Keratinocyte (primary cell): ENCODE measurements at regions not wholly inside any gene's neighbourhood (a gene's known extent, or its start where the extent isn't known, plus 50 kb on each side); places are given as distances from the start of the nearest gene placed in this dataset.

ENCODE experiments used
- DNase-seq: peaks from one replicate; pipeline ENCODE4 v3.0.0-alpha.2; 2011; ENCODE audit warnings: low read depth, missing footprints, low spot score
- FAIRE-seq: peaks from 2 replicates; lab custom pipeline; 2011; peaks lifted over from hg19 to GRCh38; lab: Jason Lieb, UNC
- H2AFZ ChIP-seq: 2 replicates; pipeline ENCODE4 v1.6.0; 2012; ENCODE audit warnings: low read length, control low read depth, inconsistent platforms; ENCODE audit not compliant: control insufficient read depth
- H3K27ac ChIP-seq: 2 replicates; pipeline ENCODE4 v1.5.1; 2011; ENCODE audit warnings: low read length; ENCODE audit not compliant: control insufficient read depth, insufficient read depth
- H3K27me3 ChIP-seq: 3 replicates; pipeline ENCODE4 v1.6.0; 2011; ENCODE audit warnings: low read length; ENCODE audit not compliant: control insufficient read depth, insufficient read depth; ENCODE audit errors: extremely low read depth
- H3K36me3 ChIP-seq, 2 experiments: 2 replicates in 1 of 2; 3 replicates in 1 of 2; pipeline ENCODE4 v1.5.1; 2011; ENCODE audit warnings: low read length in 2 of 2, mild to moderate bottlenecking in 1 of 2; ENCODE audit not compliant: control insufficient read depth in 2 of 2, insufficient read depth in 2 of 2; ENCODE audit errors: extremely low read depth in 1 of 2
- H3K4me1 ChIP-seq: 3 replicates; pipeline ENCODE4 v1.5.1; 2011; ENCODE audit warnings: low read length; ENCODE audit not compliant: control insufficient read depth, insufficient read depth; ENCODE audit errors: extremely low read depth
- H3K4me2 ChIP-seq: 3 replicates; pipeline ENCODE4 v1.6.0; 2011; ENCODE audit warnings: low read depth, low read length; ENCODE audit not compliant: control insufficient read depth, insufficient read depth; ENCODE audit errors: extremely low read depth
- H3K4me3 ChIP-seq, 3 experiments: fragments of 200-600 bp in 1 of 3; sonication (generic) in 1 of 3; 2 replicates in 2 of 3; 3 replicates in 1 of 3; pipeline ENCODE4 v1.5.1; 2011 to 2016; ENCODE audit warnings: low read length in 3 of 3, mild to moderate bottlenecking in 3 of 3, control low read depth in 2 of 3, inconsistent platforms in 1 of 3, low read depth in 1 of 3, mixed read lengths in 1 of 3, mixed run types in 1 of 3, moderate library complexity in 1 of 3; ENCODE audit not compliant: control insufficient read depth in 2 of 3, insufficient read depth in 2 of 3; ENCODE audit errors: extremely low read depth in 1 of 3
- H3K79me2 ChIP-seq: 2 replicates; pipeline ENCODE4 v1.6.0; 2012; ENCODE audit warnings: low read length; ENCODE audit not compliant: control insufficient read depth, insufficient read depth
- H3K9ac ChIP-seq: 3 replicates; pipeline ENCODE4 v1.6.0; 2011; ENCODE audit warnings: low read length; ENCODE audit not compliant: control insufficient read depth, insufficient read depth; ENCODE audit errors: extremely low read depth
- H3K9me1 ChIP-seq: 3 replicates; pipeline ENCODE4 v1.6.0; 2011; ENCODE audit warnings: low read length; ENCODE audit not compliant: control insufficient read depth, insufficient read depth; ENCODE audit errors: extremely low read depth
- H3K9me3 ChIP-seq: 2 replicates; pipeline ENCODE4 v1.5.1; 2012; ENCODE audit warnings: low read depth, low read length; ENCODE audit not compliant: control insufficient read depth
- H4K20me1 ChIP-seq: 3 replicates; pipeline ENCODE4 v1.6.0; 2011; ENCODE audit warnings: low read length; ENCODE audit not compliant: control insufficient read depth, insufficient read depth; ENCODE audit errors: extremely low read depth
- CTCF ChIP-seq, 3 experiments: IDR thresholded peaks in 1 of 3; conservative IDR thresholded peaks in 1 of 3; optimal IDR thresholded peaks in 1 of 3; 2 replicates in 2 of 3; 3 replicates in 1 of 3; pipeline versions ENCODE3 to v1.5.1; 2011; ENCODE audit warnings: low read length in 3 of 3, mild to moderate bottlenecking in 3 of 3, moderate library complexity in 2 of 3, control low read depth in 1 of 3, inconsistent platforms in 1 of 3; ENCODE audit not compliant: insufficient read depth in 2 of 3; ENCODE audit errors: extremely low read depth in 1 of 3
- EZH2 ChIP-seq: IDR thresholded peaks from one replicate; pipeline ENCODE4 v1.6.1; 2012; ENCODE audit warnings: inconsistent platforms, mild to moderate bottlenecking, low read length, moderate library complexity
- dilution Hi-C: fragments of 300-500 bp; cut with MboI; formaldehyde crosslinking; loops from one replicate; pipeline ENCODE4 v1.7.0; 2020; ENCODE audit warnings: low sequenced_read_pairs; ENCODE audit not compliant: extremely low pct_ligation_motif_present

GRCh38 chr17:11053846-11054245, 187.2 kb upstream of the SHISA6 start:
- DNase-seq (no peak), FAIRE-seq (no peak)
- Histone ChIP-seq H3K4me2 (no peak overlapping the region), H3K9ac (no peak overlapping the region), H3K36me3 (no peaks in the 10 kb centered on the region), H3K9me3 (no peaks in the 10 kb centered on the region), H3K27me3 (no peaks in the 10 kb centered on the region), H3K9me1 (no peaks in the 10 kb centered on the region), H2AFZ (no peak overlapping the region), H3K4me1 (no peaks in the 10 kb centered on the region), H3K27ac (no peak overlapping the region), H4K20me1 (no peaks in the 10 kb centered on the region), H3K79me2 (no peaks in the 10 kb centered on the region), H3K4me3 (no peak overlapping the region)
- dilution Hi-C loops: no loop called here
- TF ChIP-seq EZH2 (no peak), CTCF (optimal IDR thresholded peaks at IDR 0.05 in 1 of 3, IDR thresholded peaks at IDR 0.05 in 1 of 3, conservative IDR thresholded peaks at IDR 0.05 in 1 of 3; ENCODE audit: extremely low read depth in 1 of 3, insufficient read depth in 2 of 3, low read length in 3 of 3) (no peak)

GRCh38 chr17:11049539-11049938, 191.5 kb upstream of the SHISA6 start:
- H3K9me3 ChIP-seq: no peaks in the 10 kb centered on the region
- H3K9me1 ChIP-seq: no peaks in the 10 kb centered on the region
- FAIRE-seq: no peak

More at GRCh38 chr17:11049539-11049938, 191.5 kb upstream of the SHISA6 start:
- Histone ChIP-seq H3K9ac (no peak overlapping the region), H4K20me1 (no peaks in the 10 kb centered on the region), H3K27ac (no peak overlapping the region), H3K79me2 (no peaks in the 10 kb centered on the region), H3K4me2 (no peak overlapping the region), H3K4me3 (no peak overlapping the region), H2AFZ (no peak overlapping the region), H3K36me3 (no peaks in the 10 kb centered on the region), H3K4me1 (peaks cover 9% of the 10 kb centered on the region), H3K27me3 (no peaks in the 10 kb centered on the region)
- no peak for TF ChIP-seq CTCF (optimal IDR thresholded peaks at IDR 0.05 in 1 of 3, IDR thresholded peaks at IDR 0.05 in 1 of 3, conservative IDR thresholded peaks at IDR 0.05 in 1 of 3; ENCODE audit: extremely low read depth in 1 of 3, insufficient read depth in 2 of 3, low read length in 3 of 3)
- DNase-seq: no peak
- dilution Hi-C loops: loop anchor here (25.0 kb wide), 2 partner anchors 88 to 913 kb away; no protein-coding TSS in a partner anchor
